ENCODE measurements at regions not wholly inside any gene's neighbourhood (a gene's known extent, or its start where the extent isn't known, plus 50 kb on each side); places are given as distances from the start of the nearest gene placed in this dataset.

- TF ChIP-seq EZH2 (IDR thresholded peaks at IDR 0.05), result no peak
- TF ChIP-seq POLR2AphosphoS5 (IDR thresholded peaks at IDR 0.05; ENCODE audit: borderline replicate concordance, low read depth, low read length), result no peak
- TF ChIP-seq FOXP2 (optimal IDR thresholded peaks at IDR 0.05; ENCODE audit: control extremely low read depth, extremely low read length, insufficient read depth), result no peak
Observed at GRCh38 chr3:82178291-82178690, 416.8 kb upstream of the GBE1 start.

Measured in SK-N-MC (cell line).